ENCODE measurements at regions not wholly inside any gene's neighbourhood (a gene's known extent, or its start where the extent isn't known, plus 50 kb on each side); places are given as distances from the start of the nearest gene placed in this dataset.

DNA sequence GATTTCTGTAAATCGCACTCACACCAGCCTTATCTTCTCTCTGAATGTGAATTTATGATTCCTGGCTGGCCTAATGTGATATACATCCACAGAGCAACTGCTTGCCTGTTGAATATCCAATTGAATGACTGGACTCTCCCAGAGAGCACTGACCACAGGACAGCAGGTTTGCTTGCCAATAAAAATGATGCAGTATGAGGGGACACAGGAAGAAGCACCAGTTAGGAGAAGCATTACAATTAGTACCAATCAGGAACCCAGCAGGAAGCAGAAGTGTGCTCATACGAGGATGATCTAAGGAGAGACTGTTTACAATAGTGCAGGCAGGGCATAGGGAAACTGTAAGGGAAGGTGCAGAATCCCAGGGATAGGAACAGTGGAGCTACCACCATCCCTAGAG, 127.2 kb upstream of the ZNF366 start:
- TF ChIP-seq, protein P1, sequence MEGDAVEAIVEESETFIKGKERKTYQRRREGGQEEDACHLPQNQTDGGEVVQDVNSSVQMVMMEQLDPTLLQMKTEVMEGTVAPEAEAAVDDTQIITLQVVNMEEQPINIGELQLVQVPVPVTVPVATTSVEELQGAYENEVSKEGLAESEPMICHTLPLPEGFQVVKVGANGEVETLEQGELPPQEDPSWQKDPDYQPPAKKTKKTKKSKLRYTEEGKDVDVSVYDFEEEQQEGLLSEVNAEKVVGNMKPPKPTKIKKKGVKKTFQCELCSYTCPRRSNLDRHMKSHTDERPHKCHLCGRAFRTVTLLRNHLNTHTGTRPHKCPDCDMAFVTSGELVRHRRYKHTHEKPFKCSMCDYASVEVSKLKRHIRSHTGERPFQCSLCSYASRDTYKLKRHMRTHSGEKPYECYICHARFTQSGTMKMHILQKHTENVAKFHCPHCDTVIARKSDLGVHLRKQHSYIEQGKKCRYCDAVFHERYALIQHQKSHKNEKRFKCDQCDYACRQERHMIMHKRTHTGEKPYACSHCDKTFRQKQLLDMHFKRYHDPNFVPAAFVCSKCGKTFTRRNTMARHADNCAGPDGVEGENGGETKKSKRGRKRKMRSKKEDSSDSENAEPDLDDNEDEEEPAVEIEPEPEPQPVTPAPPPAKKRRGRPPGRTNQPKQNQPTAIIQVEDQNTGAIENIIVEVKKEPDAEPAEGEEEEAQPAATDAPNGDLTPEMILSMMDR (IDR thresholded peaks at IDR 0.05), result no peak
- TF ChIP-seq POLR2A (IDR thresholded peaks at IDR 0.05), result no peak

Measured in breast epithelium (tissue), 3 donors.